ENCODE measurements at regions not wholly inside any gene's neighbourhood (a gene's known extent, or its start where the extent isn't known, plus 50 kb on each side); places are given as distances from the start of the nearest gene placed in this dataset.

GRCh38 chr7:85711894-85712293 is 525.0 kb upstream of the SEMA3D start:
- no peaks in the 10 kb centered on the region for H3K9me3 ChIP-seq
- H3K27me3 ChIP-seq = no peaks in the 10 kb centered on the region
- no peak for DNase-seq (ENCODE audit: low spot score in 2 of 2)
- H3K4me1 ChIP-seq = no peaks in the 10 kb centered on the region
- H3K4me3 ChIP-seq = no peak overlapping the region
- no peak overlapping the region for H3K27ac ChIP-seq
- TF ChIP-seq CTCF (IDR thresholded peaks at IDR 0.05) = no peak
- no peaks in the 10 kb centered on the region for H3K36me3 ChIP-seq
- intact Hi-C loops (cut with DNase I) = no loop called here

GRCh38 chr7:85710960-85711359 is 524.1 kb upstream of the SEMA3D start:
- Histone ChIP-seq H3K4me3 (no peak overlapping the region), H3K9me3 (no peaks in the 10 kb centered on the region), H3K4me1 (no peaks in the 10 kb centered on the region), H3K27me3 (no peaks in the 10 kb centered on the region), H3K27ac (no peak overlapping the region), H3K36me3 (no peaks in the 10 kb centered on the region)
- no peak for DNase-seq (ENCODE audit: low spot score in 2 of 2)
- no peak for TF ChIP-seq CTCF (IDR thresholded peaks at IDR 0.05)
- intact Hi-C loops (cut with DNase I) = no loop called here

- intact Hi-C loops (cut with DNase I) = no loop called here
- no peaks in the 10 kb centered on the region for H3K27me3 ChIP-seq
These were observed 521.4 kb upstream of the SEMA3D start for GRCh38 chr7:85708221-85708620.

GRCh38 chr7:85705076-85705475 is 518.2 kb upstream of the SEMA3D start:
- no peak for TF ChIP-seq CTCF (IDR thresholded peaks at IDR 0.05)
- no peak overlapping the region for H3K4me3 ChIP-seq
- H3K27me3 ChIP-seq = no peaks in the 10 kb centered on the region
- no peaks in the 10 kb centered on the region for H3K36me3 ChIP-seq
- H3K27ac ChIP-seq = no peak overlapping the region
- no peak for DNase-seq (ENCODE audit: low spot score in 2 of 2)
- no peaks in the 10 kb centered on the region for H3K9me3 ChIP-seq
- H3K4me1 ChIP-seq = no peaks in the 10 kb centered on the region
- intact Hi-C loops (cut with DNase I) = no loop called here

More at GRCh38 chr7:85708221-85708620, 521.4 kb upstream of the SEMA3D start:
- H3K4me3 ChIP-seq = no peak overlapping the region
- no peak overlapping the region for H3K27ac ChIP-seq
- no peak for DNase-seq (ENCODE audit: low spot score in 2 of 2)
- H3K36me3 ChIP-seq = no peaks in the 10 kb centered on the region
- TF ChIP-seq CTCF (IDR thresholded peaks at IDR 0.05) = no peak
- no peaks in the 10 kb centered on the region for H3K9me3 ChIP-seq
- H3K4me1 ChIP-seq = no peaks in the 10 kb centered on the region

GRCh38 chr7:85703251-85704010 is 516.6 kb upstream of the SEMA3D start:
- Histone ChIP-seq H3K27me3 (no peaks in the 10 kb centered on the region), H3K27ac (no peak overlapping the region), H3K4me1 (no peaks in the 10 kb centered on the region), H3K36me3 (no peaks in the 10 kb centered on the region), H3K4me3 (no peak overlapping the region), H3K9me3 (no peaks in the 10 kb centered on the region)
- intact Hi-C loops (cut with DNase I) = no loop called here
- TF ChIP-seq CTCF (IDR thresholded peaks at IDR 0.05) = no peak
- no peak for DNase-seq (ENCODE audit: low spot score in 2 of 2)

Data from ascending aorta (tissue), 2 donors.